ENCODE measurements at regions not wholly inside any gene's neighbourhood (a gene's known extent, or its start where the extent isn't known, plus 50 kb on each side); places are given as distances from the start of the nearest gene placed in this dataset.

DNA sequence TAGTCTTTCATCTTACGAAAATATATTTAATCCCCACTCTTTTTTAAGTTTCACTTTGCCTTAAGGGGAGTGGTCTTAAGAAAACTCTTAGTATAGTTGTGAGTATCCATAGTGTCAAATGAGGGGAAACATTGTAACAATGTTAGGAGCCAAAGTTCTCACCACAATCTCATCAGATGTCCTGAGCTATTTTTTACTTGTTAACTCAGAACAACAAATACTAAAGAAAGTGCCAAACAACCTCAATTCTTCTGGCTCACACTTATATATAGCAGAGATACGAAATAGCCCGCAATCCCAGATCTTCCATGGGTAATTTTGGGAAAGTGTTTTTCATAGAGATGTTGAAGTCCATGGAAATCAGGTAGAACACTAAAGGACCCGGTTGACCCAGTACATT lies 194.0 kb upstream of the DMRT1 start:
- TF ChIP-seq, protein P1, sequence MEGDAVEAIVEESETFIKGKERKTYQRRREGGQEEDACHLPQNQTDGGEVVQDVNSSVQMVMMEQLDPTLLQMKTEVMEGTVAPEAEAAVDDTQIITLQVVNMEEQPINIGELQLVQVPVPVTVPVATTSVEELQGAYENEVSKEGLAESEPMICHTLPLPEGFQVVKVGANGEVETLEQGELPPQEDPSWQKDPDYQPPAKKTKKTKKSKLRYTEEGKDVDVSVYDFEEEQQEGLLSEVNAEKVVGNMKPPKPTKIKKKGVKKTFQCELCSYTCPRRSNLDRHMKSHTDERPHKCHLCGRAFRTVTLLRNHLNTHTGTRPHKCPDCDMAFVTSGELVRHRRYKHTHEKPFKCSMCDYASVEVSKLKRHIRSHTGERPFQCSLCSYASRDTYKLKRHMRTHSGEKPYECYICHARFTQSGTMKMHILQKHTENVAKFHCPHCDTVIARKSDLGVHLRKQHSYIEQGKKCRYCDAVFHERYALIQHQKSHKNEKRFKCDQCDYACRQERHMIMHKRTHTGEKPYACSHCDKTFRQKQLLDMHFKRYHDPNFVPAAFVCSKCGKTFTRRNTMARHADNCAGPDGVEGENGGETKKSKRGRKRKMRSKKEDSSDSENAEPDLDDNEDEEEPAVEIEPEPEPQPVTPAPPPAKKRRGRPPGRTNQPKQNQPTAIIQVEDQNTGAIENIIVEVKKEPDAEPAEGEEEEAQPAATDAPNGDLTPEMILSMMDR (IDR thresholded peaks at IDR 0.05) = no peak
- TF ChIP-seq EZH2 (IDR thresholded peaks at IDR 0.05) = no peak
- TF ChIP-seq EZH2phosphoT487 (IDR thresholded peaks at IDR 0.05) = no peak
